ENCODE measurements at regions not wholly inside any gene's neighbourhood (a gene's known extent, or its start where the extent isn't known, plus 50 kb on each side); places are given as distances from the start of the nearest gene placed in this dataset.

DNA sequence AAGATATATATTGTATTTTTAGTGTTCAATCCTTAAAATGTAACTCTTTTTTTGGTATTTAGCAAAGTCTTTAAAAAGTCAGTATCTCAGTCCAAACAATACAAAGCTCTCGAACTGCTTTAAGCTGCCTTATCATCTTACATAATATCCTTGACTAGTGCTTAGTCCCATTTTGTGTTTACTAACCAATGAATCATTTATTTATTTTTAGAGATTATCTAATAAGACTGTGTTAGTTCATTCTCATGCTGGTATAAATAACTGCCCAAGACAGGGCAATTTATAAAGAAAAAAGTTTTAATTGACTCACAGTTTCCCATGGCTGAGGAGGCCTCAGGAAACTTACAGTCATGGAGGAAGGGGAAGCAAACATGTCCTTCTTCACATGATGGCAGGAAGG is 248.3 kb upstream of the KYNU start:
- H3K27me3 ChIP-seq (replicated peaks; ENCODE audit: insufficient read depth, low read depth, low read length, poor library complexity): no peaks in the 10 kb centered on the region
- TF ChIP-seq, protein P1, sequence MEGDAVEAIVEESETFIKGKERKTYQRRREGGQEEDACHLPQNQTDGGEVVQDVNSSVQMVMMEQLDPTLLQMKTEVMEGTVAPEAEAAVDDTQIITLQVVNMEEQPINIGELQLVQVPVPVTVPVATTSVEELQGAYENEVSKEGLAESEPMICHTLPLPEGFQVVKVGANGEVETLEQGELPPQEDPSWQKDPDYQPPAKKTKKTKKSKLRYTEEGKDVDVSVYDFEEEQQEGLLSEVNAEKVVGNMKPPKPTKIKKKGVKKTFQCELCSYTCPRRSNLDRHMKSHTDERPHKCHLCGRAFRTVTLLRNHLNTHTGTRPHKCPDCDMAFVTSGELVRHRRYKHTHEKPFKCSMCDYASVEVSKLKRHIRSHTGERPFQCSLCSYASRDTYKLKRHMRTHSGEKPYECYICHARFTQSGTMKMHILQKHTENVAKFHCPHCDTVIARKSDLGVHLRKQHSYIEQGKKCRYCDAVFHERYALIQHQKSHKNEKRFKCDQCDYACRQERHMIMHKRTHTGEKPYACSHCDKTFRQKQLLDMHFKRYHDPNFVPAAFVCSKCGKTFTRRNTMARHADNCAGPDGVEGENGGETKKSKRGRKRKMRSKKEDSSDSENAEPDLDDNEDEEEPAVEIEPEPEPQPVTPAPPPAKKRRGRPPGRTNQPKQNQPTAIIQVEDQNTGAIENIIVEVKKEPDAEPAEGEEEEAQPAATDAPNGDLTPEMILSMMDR (conservative IDR thresholded peaks at IDR 0.05; ENCODE audit: low read depth, low read length): no peak
- no peak for TF ChIP-seq EZH2 (IDR thresholded peaks at IDR 0.05; ENCODE audit: borderline replicate concordance, low read depth, low read length, poor library complexity, severe bottlenecking)
- intact Hi-C loops (cut with micrococcal nuclease; ENCODE audit: unreplicated experiment): no loop called here
- POLR2A ChIA-PET (ENCODE audit: low non-redundant PET): no interaction called here
- no peak for DNase-seq (ENCODE audit: low spot score)
- H3K9me3 ChIP-seq (ENCODE audit: low read depth, low read length, poor library complexity, severe bottlenecking): peaks cover 6% of the 10 kb centered on the region
- H3K4me3 ChIP-seq (ENCODE audit: low read depth, low read length, poor library complexity, severe bottlenecking): no peak overlapping the region
- BruUV-seq (replicated peaks): no TSS peak
- no peaks in the 10 kb centered on the region for H3K36me3 ChIP-seq (ENCODE audit: insufficient read depth, low read length, poor library complexity, severe bottlenecking)
- H3K4me1 ChIP-seq (ENCODE audit: insufficient read depth, low read length, poor library complexity, severe bottlenecking): no peaks in the 10 kb centered on the region
- CTCF ChIA-PET: no interaction called here
- no peak overlapping the region for H3K27ac ChIP-seq (ENCODE audit: low read depth, low read length, poor library complexity, severe bottlenecking)

DNA sequence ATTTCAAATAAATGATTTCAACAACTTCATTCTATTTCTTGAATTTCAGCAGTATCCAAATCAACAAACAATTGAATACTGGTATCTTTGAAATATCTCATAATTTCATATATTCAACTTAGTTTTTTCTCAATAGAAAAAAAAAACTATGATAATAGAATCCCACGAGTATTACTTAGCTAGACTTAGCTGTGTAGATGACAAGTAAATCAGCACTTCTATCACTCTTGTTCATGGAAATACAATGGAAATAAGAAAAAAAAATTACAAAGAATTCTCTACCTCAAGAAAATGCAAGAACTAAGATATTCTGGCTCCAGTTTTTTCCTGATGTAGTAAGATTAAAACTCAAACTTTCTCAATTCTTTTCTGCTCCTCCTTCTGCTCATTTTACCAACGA is 256.2 kb upstream of the KYNU start:
- ChIA-PET POLR2A (ENCODE audit: low non-redundant PET) (no interaction called here), CTCF (no interaction called here)
- no peak overlapping the region for H3K4me3 ChIP-seq (ENCODE audit: low read depth, low read length, poor library complexity, severe bottlenecking)
- no peaks in the 10 kb centered on the region for H3K27me3 ChIP-seq (replicated peaks; ENCODE audit: insufficient read depth, low read depth, low read length, poor library complexity)
- no peaks in the 10 kb centered on the region for H3K4me1 ChIP-seq (ENCODE audit: insufficient read depth, low read length, poor library complexity, severe bottlenecking)
- no peak for DNase-seq (ENCODE audit: low spot score)
- H3K27ac ChIP-seq (ENCODE audit: low read depth, low read length, poor library complexity, severe bottlenecking): no peak overlapping the region
- no peaks in the 10 kb centered on the region for H3K9me3 ChIP-seq (ENCODE audit: low read depth, low read length, poor library complexity, severe bottlenecking)
- no TSS peak for BruUV-seq (replicated peaks)
- intact Hi-C loops (cut with micrococcal nuclease; ENCODE audit: unreplicated experiment): no loop called here
- no peaks in the 10 kb centered on the region for H3K36me3 ChIP-seq (ENCODE audit: insufficient read depth, low read length, poor library complexity, severe bottlenecking)
- TF ChIP-seq, protein P1 (conservative IDR thresholded peaks at IDR 0.05; ENCODE audit: low read depth, low read length): no peak
- no peak for TF ChIP-seq EZH2 (IDR thresholded peaks at IDR 0.05; ENCODE audit: borderline replicate concordance, low read depth, low read length, poor library complexity, severe bottlenecking)

DNA sequence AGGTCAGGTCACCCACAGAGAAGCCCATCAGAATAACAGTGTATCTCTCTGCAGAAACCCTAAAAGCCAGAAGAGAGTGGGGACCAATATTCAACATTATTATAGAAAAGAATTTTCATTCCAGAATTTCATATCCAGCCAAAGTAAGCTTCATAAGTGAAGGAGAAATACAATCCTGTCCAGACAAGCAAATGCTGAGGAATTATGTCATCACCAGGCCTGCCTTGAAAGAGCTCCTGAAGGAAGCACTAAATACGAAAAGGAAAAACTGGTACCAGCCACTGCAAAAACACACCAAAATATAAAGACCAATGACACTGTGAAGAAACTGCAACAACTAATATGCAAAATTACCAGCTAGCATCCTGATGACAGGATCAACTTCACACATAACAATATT is 260.0 kb upstream of the KYNU start:
- no peaks in the 10 kb centered on the region for H3K9me3 ChIP-seq (ENCODE audit: low read depth, low read length, poor library complexity, severe bottlenecking)
- POLR2A ChIA-PET (ENCODE audit: low non-redundant PET): no interaction called here
- H3K36me3 ChIP-seq (ENCODE audit: insufficient read depth, low read length, poor library complexity, severe bottlenecking): no peaks in the 10 kb centered on the region
- CTCF ChIA-PET: no interaction called here
- DNase-seq (ENCODE audit: low spot score): no peak
- TF ChIP-seq, protein P1 (conservative IDR thresholded peaks at IDR 0.05; ENCODE audit: low read depth, low read length): no peak
- no peak overlapping the region for H3K27ac ChIP-seq (ENCODE audit: low read depth, low read length, poor library complexity, severe bottlenecking)
- intact Hi-C loops (cut with micrococcal nuclease; ENCODE audit: unreplicated experiment): no loop called here
- H3K4me3 ChIP-seq (ENCODE audit: low read depth, low read length, poor library complexity, severe bottlenecking): no peak overlapping the region
- BruUV-seq (replicated peaks): no TSS peak
- H3K27me3 ChIP-seq (replicated peaks; ENCODE audit: insufficient read depth, low read depth, low read length, poor library complexity): no peaks in the 10 kb centered on the region
- H3K4me1 ChIP-seq (ENCODE audit: insufficient read depth, low read length, poor library complexity, severe bottlenecking): no peaks in the 10 kb centered on the region
